Transverse colon (tissue), 4 donors: ENCODE measurements at regions not wholly inside any gene's neighbourhood (a gene's known extent, or its start where the extent isn't known, plus 50 kb on each side); places are given as distances from the start of the nearest gene placed in this dataset.

Experiments
- DNase-seq: peaks from one replicate; pipeline ENCODE4 v3.0.0-alpha.2; 2019
- H3K27ac ChIP-seq, 4 donors: fragments of 200-600 bp; sonication (generic); 2 replicates each; pipeline ENCODE4 v1.5.1; 2016 to 2018; ENCODE audit warnings: inconsistent platforms in 4 of 4
- H3K27me3 ChIP-seq: fragments of 200-600 bp; sonication (generic); 2 replicates; pipeline ENCODE4 v1.5.1; 2017; ENCODE audit warnings: inconsistent platforms
- H3K36me3 ChIP-seq, 4 donors: fragments of 200-600 bp; sonication (generic); 2 replicates each; pipeline ENCODE4 v1.5.1; 2017 to 2019; ENCODE audit warnings: inconsistent platforms in 4 of 4
- H3K4me1 ChIP-seq, 4 donors: fragments of 200-600 bp; sonication (generic); 2 replicates each; pipeline ENCODE4 v1.5.1; 2017 to 2020; ENCODE audit warnings: inconsistent platforms in 4 of 4
- H3K4me3 ChIP-seq, 4 donors: fragments of 200-600 bp; sonication (generic); 1 replicate in 1 of 4; 2 replicates in 3 of 4; pipeline versions ENCODE4 v1.5.1 to v1.6.1; 2017 to 2019; ENCODE audit warnings: inconsistent platforms in 4 of 4
- H3K9me3 ChIP-seq, 2 donors: fragments of 200-600 bp; sonication (generic); 2 replicates each; pipeline ENCODE4 v1.5.1; 2017 to 2019; ENCODE audit warnings: inconsistent platforms in 2 of 2
- EP300 ChIP-seq: sonication (generic); formaldehyde crosslinking; IDR thresholded peaks from one replicate; pipeline ENCODE4 v1.6.1; 2017; ENCODE audit warnings: antibody characterized with exemption, low read depth
- POLR2A ChIP-seq: fragments of 450-650 bp; IDR thresholded peaks from one replicate; pipeline ENCODE4 v1.6.1; 2016; ENCODE audit warnings: antibody characterized with exemption, mild to moderate bottlenecking, moderate library complexity
- POLR2AphosphoS5 ChIP-seq, 3 donors: sonication (generic); formaldehyde crosslinking; IDR thresholded peaks; one replicate each; pipeline ENCODE4 v1.6.1; 2016; ENCODE audit warnings: antibody characterized with exemption in 3 of 3
- WGBS, 2 donors: methylation state at CpG; one replicate each; pipeline ENCODE4 v1.1.5; 2018; ENCODE audit warnings: low coverage in 1 of 2; 5-methylcytosine and 5-hydroxymethylcytosine counted together
- in situ Hi-C, 4 donors: fragments of 200-750 bp; cut with MboI; loops; one replicate each; pipeline versions ENCODE4 v1.15.0 to v1.15.1; 2017; ENCODE audit warnings: low sequenced_read_pairs in 3 of 4, low pct_ligation_motif_present in 1 of 4, low pct_unique_long_range_greater_than_20kb in 1 of 4
- intact Hi-C: fragments of 100-400 bp; cut with DNase I; formaldehyde crosslinking; loops from one replicate; pipeline ENCODE4 v1.15.1; 2023; ENCODE audit warnings: low total_unique reads
- TF ChIP-seq, protein P1 (sequence below), 5 experiments: fragments of 200-600 bp in 3 of 5; fragments of 450-650 bp in 2 of 5; sonication (generic) in 3 of 5; IDR thresholded peaks; 1 replicate in 2 of 5; 2 replicates in 3 of 5; pipeline ENCODE4 v1.5.1; 2016 to 2017; ENCODE audit warnings: antibody characterized with exemption in 5 of 5, inconsistent platforms in 3 of 5, mild to moderate bottlenecking in 2 of 5, moderate library complexity in 1 of 5

DNA sequence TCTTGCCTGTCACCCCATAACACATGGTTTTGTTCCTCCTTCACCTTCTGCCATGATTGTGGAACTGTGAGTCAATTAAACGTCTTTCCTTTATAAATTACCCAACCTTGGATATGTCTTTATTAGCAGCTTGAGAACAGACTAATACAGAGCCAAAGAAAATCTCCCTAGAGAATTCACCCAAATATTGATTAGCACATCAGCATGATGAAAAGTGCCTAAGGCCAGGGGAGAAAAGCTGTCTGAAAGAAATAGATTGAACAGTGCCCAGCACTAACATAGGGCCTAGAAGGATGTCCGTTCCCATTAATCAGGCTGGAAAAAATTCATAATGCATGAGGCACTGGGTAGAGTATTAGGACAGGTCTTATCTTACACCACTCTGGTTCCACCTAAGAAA, 111.9 kb upstream of the CALN1 start:
- Histone ChIP-seq H3K27ac (no peak overlapping the region), H3K9me3 (no peaks in the 10 kb centered on the region), H3K4me1 (no peaks in the 10 kb centered on the region), H3K4me3 (no peak overlapping the region), H3K27me3 (no peaks in the 10 kb centered on the region), H3K36me3 (no peaks in the 10 kb centered on the region)
- no peak for DNase-seq
- 70 to 100% methylated on average over 1 to 2 of the region's 2 CpGs for WGBS, 2 donors
- in situ Hi-C loops (loop anchor here in 1 of 4 donors (25.0 kb wide), 1 partner anchor 88 kb away; no protein-coding TSS in a partner anchor), intact Hi-C loops (no loop called here)
- TF ChIP-seq POLR2AphosphoS5 (IDR thresholded peaks at IDR 0.05), result no peak
- no peak for TF ChIP-seq EP300
- TF ChIP-seq, protein P1, sequence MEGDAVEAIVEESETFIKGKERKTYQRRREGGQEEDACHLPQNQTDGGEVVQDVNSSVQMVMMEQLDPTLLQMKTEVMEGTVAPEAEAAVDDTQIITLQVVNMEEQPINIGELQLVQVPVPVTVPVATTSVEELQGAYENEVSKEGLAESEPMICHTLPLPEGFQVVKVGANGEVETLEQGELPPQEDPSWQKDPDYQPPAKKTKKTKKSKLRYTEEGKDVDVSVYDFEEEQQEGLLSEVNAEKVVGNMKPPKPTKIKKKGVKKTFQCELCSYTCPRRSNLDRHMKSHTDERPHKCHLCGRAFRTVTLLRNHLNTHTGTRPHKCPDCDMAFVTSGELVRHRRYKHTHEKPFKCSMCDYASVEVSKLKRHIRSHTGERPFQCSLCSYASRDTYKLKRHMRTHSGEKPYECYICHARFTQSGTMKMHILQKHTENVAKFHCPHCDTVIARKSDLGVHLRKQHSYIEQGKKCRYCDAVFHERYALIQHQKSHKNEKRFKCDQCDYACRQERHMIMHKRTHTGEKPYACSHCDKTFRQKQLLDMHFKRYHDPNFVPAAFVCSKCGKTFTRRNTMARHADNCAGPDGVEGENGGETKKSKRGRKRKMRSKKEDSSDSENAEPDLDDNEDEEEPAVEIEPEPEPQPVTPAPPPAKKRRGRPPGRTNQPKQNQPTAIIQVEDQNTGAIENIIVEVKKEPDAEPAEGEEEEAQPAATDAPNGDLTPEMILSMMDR (IDR thresholded peaks at IDR 0.05), result no peak
- no peak for TF ChIP-seq POLR2A

GRCh38 chr7:72504061-72504706, 92.0 kb upstream of the CALN1 start:
- H3K4me3 ChIP-seq, result no peak overlapping the region
- H3K9me3 ChIP-seq, result peaks cover 0 to under 1% of the 10 kb centered on the region in 2 donors
- no peaks in the 10 kb centered on the region for H3K27me3 ChIP-seq
- intact Hi-C loops, result no loop called here
- no peak for DNase-seq
- no peak overlapping the region for H3K27ac ChIP-seq
- 75 to 88% methylated on average over 4 to 10 of the region's 10 CpGs for WGBS, 2 donors
- in situ Hi-C loops, result loop anchor here in 1 of 4 donors (25.0 kb wide), 1 partner anchor 108 kb away; no protein-coding TSS in a partner anchor
- H3K4me1 ChIP-seq, result no peaks in the 10 kb centered on the region
- TF ChIP-seq POLR2AphosphoS5 (IDR thresholded peaks at IDR 0.05), result no peak
- no peak for TF ChIP-seq EP300
- no peak for TF ChIP-seq POLR2A
- TF ChIP-seq, protein P1 (IDR thresholded peaks at IDR 0.05), result no peak
- H3K36me3 ChIP-seq, result no peaks in the 10 kb centered on the region

DNA sequence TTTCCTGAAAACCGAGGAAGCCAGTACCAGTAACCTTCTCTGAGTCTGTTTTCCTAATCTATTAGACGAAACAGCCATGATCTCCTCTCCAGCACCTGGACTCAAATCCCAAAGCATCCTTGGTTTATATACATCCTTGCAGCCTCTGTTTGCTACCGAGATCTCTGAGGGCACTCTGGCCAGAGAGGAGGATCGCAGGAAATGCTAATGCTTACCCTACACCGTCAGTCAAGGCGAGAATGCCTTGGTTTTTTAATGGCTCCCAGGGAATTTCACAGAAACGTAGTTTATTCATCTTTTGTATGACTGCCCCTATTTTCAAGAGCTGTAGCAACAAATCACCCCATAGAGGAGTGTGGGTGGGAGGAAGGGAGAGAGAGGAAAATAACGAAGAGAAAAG, 91.5 kb upstream of the CALN1 start:
- DNase-seq, result no peak
- no peak for TF ChIP-seq POLR2AphosphoS5 (IDR thresholded peaks at IDR 0.05)
- TF ChIP-seq, protein P1 (IDR thresholded peaks at IDR 0.05), result no peak
- TF ChIP-seq POLR2A, result no peak
- TF ChIP-seq EP300, result no peak
- in situ Hi-C loops (loop anchor here in 1 of 4 donors (25.0 kb wide), 1 partner anchor 109 kb away; no protein-coding TSS in a partner anchor), intact Hi-C loops (no loop called here)
- no peaks in the 10 kb centered on the region for H3K27me3 ChIP-seq
- no peak overlapping the region for H3K27ac ChIP-seq
- peaks cover 0 to 5% of the 10 kb centered on the region in 2 donors for H3K9me3 ChIP-seq
- no peaks in the 10 kb centered on the region for H3K4me1 ChIP-seq
- 70 to 72% methylated on average over 6 to 8 of the region's 8 CpGs for WGBS, 2 donors
- no peaks in the 10 kb centered on the region for H3K36me3 ChIP-seq
- H3K4me3 ChIP-seq, result no peak overlapping the region

DNA sequence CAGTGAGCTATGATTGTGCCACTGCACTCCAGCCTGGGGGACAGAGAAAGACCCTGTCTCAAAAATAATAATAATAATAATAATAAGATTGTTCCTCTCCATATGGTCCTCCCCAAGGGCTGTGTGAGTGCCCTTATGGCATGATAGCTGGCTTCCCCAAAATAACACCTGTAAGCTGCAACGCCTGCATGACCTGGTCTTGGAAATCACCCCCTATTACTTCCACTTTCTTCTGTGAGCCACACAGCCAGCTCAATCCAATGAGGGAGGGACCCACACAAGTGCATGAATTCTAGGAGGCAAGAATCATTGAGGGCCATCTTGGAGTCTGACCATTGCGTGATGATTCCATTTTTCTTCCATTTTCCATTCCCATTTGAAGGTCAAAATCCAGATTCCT, 82.7 kb upstream of the CALN1 start:
- in situ Hi-C loops, result no loop called here
- Histone ChIP-seq H3K4me3 (no peak overlapping the region), H3K27me3 (no peaks in the 10 kb centered on the region), H3K36me3 (no peaks in the 10 kb centered on the region), H3K9me3 (peaks cover 10 to 15% of the 10 kb centered on the region in 2 donors), H3K27ac (no peak overlapping the region), H3K4me1 (no peaks in the 10 kb centered on the region)
- intact Hi-C loops, result no loop called here
- TF ChIP-seq, protein P1 (IDR thresholded peaks at IDR 0.05), result no peak
- TF ChIP-seq POLR2AphosphoS5 (IDR thresholded peaks at IDR 0.05) (no peak), EP300 (no peak), POLR2A (no peak)
- WGBS, 2 donors, result 88% methylated on average over 2 of the region's 2 CpGs; no CpG with 5 or more reads in 1 of the 2 donors
- DNase-seq, result no peak
